Sigmoid colon (tissue), 4 donors: ENCODE measurements at regions not wholly inside any gene's neighbourhood (a gene's known extent, or its start where the extent isn't known, plus 50 kb on each side); places are given as distances from the start of the nearest gene placed in this dataset.

Experiments
- POLR2AphosphoS5 ChIP-seq, 4 donors: sonication (generic); formaldehyde crosslinking; IDR thresholded peaks; one replicate each; pipeline ENCODE4 v1.6.1; 2017; ENCODE audit warnings: antibody characterized with exemption in 4 of 4
- TF ChIP-seq, protein P1 (sequence below), 4 experiments: fragments of 450-650 bp in 3 of 4; fragments of 200-600 bp in 1 of 4; IDR thresholded peaks; one replicate each; pipeline ENCODE4 v1.5.1; 2016 to 2019; ENCODE audit warnings: antibody characterized with exemption in 4 of 4, mild to moderate bottlenecking in 3 of 4, moderate library complexity in 2 of 4

DNA sequence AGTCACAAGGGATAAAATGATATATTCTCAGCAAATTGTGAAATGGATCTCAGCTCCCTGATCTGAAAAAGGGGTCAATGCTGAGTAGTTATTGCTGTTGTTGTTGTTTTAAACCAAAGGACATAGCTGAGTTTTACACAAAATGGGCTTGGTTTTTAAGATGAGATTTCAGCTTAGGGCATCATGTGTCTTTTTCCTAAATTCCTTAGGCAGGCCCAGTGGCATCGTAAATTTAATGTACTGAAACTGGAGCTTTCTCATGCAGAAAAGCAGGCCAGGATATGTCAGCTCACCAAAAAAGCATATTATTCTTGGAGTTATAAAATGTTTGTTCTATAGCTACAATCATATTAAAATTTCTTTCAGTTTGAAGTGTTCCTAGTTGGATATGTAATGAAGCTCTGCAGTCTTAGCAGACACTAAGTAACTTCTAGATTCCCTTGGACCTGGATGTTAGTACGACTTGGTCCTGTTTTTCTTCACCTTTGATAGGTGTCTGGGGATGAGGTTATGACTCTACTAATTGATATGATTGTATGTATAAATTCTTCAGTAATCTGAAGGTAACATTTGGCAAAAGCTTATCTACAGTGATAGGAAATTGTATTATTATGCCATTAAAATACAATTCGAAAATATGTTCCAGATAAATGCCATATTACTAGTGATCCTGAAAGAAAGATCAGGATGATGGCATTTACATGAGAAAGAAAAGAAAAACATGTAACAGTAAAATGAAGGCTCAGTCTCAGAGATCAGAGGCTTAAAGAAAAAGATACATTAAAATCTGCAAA, 663.3 kb downstream of the RFPL4B start:
- no peak for TF ChIP-seq POLR2AphosphoS5 (IDR thresholded peaks at IDR 0.05)
- TF ChIP-seq, protein P1, sequence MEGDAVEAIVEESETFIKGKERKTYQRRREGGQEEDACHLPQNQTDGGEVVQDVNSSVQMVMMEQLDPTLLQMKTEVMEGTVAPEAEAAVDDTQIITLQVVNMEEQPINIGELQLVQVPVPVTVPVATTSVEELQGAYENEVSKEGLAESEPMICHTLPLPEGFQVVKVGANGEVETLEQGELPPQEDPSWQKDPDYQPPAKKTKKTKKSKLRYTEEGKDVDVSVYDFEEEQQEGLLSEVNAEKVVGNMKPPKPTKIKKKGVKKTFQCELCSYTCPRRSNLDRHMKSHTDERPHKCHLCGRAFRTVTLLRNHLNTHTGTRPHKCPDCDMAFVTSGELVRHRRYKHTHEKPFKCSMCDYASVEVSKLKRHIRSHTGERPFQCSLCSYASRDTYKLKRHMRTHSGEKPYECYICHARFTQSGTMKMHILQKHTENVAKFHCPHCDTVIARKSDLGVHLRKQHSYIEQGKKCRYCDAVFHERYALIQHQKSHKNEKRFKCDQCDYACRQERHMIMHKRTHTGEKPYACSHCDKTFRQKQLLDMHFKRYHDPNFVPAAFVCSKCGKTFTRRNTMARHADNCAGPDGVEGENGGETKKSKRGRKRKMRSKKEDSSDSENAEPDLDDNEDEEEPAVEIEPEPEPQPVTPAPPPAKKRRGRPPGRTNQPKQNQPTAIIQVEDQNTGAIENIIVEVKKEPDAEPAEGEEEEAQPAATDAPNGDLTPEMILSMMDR (IDR thresholded peaks at IDR 0.05): no peak
